Upper lobe of left lung (tissue), 6 donors: ENCODE measurements at regions not wholly inside any gene's neighbourhood (a gene's known extent, or its start where the extent isn't known, plus 50 kb on each side); places are given as distances from the start of the nearest gene placed in this dataset.

Experiments
- ATAC-seq, 2 donors: fragments of 200-7000 bp; cut with Tn5 transposase; one replicate each; pipeline ENCODE4 v1.9.1; 2022; ENCODE audit warnings: mild to moderate bottlenecking in 2 of 2, moderate library complexity in 2 of 2; ENCODE audit not compliant: low FRiP score in 2 of 2
- DNase-seq, 2 donors: peaks; one replicate each; pipeline ENCODE4 v3.0.0-alpha.2; 2019 to 2020
- H3K27ac ChIP-seq, 4 donors: fragments of 200-600 bp; sonication (generic); one replicate each; pipeline ENCODE4 v1.5.1; 2016 to 2019
- H3K27me3 ChIP-seq, 4 donors: fragments of 200-600 bp; sonication (generic); one replicate each; pipeline ENCODE4 v1.5.1; 2017 to 2019
- H3K36me3 ChIP-seq, 4 donors: fragments of 200-600 bp; sonication (generic); one replicate each; pipeline ENCODE4 v1.5.1; 2016 to 2019
- H3K4me1 ChIP-seq, 4 donors: fragments of 200-600 bp; sonication (generic); one replicate each; pipeline ENCODE4 v1.5.1; 2018 to 2019
- H3K4me3 ChIP-seq, 4 donors: fragments of 200-600 bp; sonication (generic); one replicate each; pipeline ENCODE4 v1.5.1; 2017 to 2019; ENCODE audit warnings: mild to moderate bottlenecking in 2 of 4, moderate library complexity in 1 of 4
- H3K9me3 ChIP-seq, 4 donors: fragments of 200-600 bp; sonication (generic); one replicate each; pipeline ENCODE4 v1.5.1; 2018 to 2019
- CTCF ChIP-seq, 6 experiments: fragments of 450-650 bp in 4 of 6; fragments of 200-600 bp in 2 of 6; sonication (generic) in 2 of 6; IDR thresholded peaks; one replicate each; pipeline ENCODE4 v1.5.1; 2016 to 2019; ENCODE audit warnings: antibody characterized with exemption in 6 of 6
- EP300 ChIP-seq, 4 donors: sonication (generic); formaldehyde crosslinking; IDR thresholded peaks; one replicate each; pipeline ENCODE4 v1.5.1; 2017; ENCODE audit warnings: antibody characterized with exemption in 4 of 4, control low read depth in 2 of 4
- POLR2A ChIP-seq, 4 donors: fragments of 450-650 bp; IDR thresholded peaks; one replicate each; pipeline ENCODE4 v1.5.1; 2016 to 2017; ENCODE audit warnings: antibody characterized with exemption in 4 of 4, mild to moderate bottlenecking in 2 of 4
- POLR2AphosphoS5 ChIP-seq, 2 donors: sonication (generic); formaldehyde crosslinking; IDR thresholded peaks; one replicate each; pipeline ENCODE4 v1.5.1; 2017; ENCODE audit warnings: antibody characterized with exemption in 2 of 2
- WGBS, 2 donors: methylation state at CpG; one replicate each; pipeline ENCODE4 v1.1.5; 2017 to 2018; 5-methylcytosine and 5-hydroxymethylcytosine counted together
- donor health status: DM: no; HTN: no; CAD: no; lungs with moderate emphysema.
- donor health status: DM: no; HTN: yes; CAD: no; lungs with severe emphysema.

GRCh38 chr2:129101186-129101585, 782.5 kb upstream of the HS6ST1 start:
- H3K4me1 ChIP-seq = no peaks in the 10 kb centered on the region
- no peak overlapping the region for H3K27ac ChIP-seq
- no peaks in the 10 kb centered on the region for H3K9me3 ChIP-seq
- WGBS, 2 donors = 76 to 89% methylated on average over 2 of the region's 2 CpGs
- TF ChIP-seq CTCF (IDR thresholded peaks at IDR 0.05) (no peak), POLR2A (IDR thresholded peaks at IDR 0.05) (no peak), EP300 (IDR thresholded peaks at IDR 0.05) (no peak), POLR2AphosphoS5 (IDR thresholded peaks at IDR 0.05) (no peak)
- H3K27me3 ChIP-seq = no peaks in the 10 kb centered on the region
- DNase-seq (no peak), ATAC-seq (no peak)
- H3K36me3 ChIP-seq = no peaks in the 10 kb centered on the region
- H3K4me3 ChIP-seq = no peak overlapping the region

- H3K36me3 ChIP-seq = no peaks in the 10 kb centered on the region
- no peak for TF ChIP-seq POLR2A (IDR thresholded peaks at IDR 0.05)
- no peak for TF ChIP-seq EP300 (IDR thresholded peaks at IDR 0.05)
- TF ChIP-seq CTCF (IDR thresholded peaks at IDR 0.05) = no peak
- TF ChIP-seq POLR2AphosphoS5 (IDR thresholded peaks at IDR 0.05) = no peak
- DNase-seq = no peak
- no peaks in the 10 kb centered on the region for H3K4me1 ChIP-seq
- 72 to 77% methylated on average over 12 to 13 of the region's 13 CpGs for WGBS, 2 donors
- H3K9me3 ChIP-seq = no peaks in the 10 kb centered on the region
- H3K4me3 ChIP-seq = no peak overlapping the region
- peak in 1 of 2 donors; percentile 39 for ATAC-seq
- no peaks in the 10 kb centered on the region for H3K27me3 ChIP-seq
- H3K27ac ChIP-seq = no peak overlapping the region
Observed at GRCh38 chr2:129103936-129104878, 785.5 kb upstream of the HS6ST1 start.

- TF ChIP-seq POLR2A (IDR thresholded peaks at IDR 0.05) = no peak
- no peak for TF ChIP-seq POLR2AphosphoS5 (IDR thresholded peaks at IDR 0.05)
- TF ChIP-seq CTCF (IDR thresholded peaks at IDR 0.05) = no peak
- TF ChIP-seq EP300 (IDR thresholded peaks at IDR 0.05) = no peak
- H3K4me3 ChIP-seq = no peak overlapping the region
- 89 to 90% methylated on average over 6 of the region's 6 CpGs for WGBS, 2 donors
- no peak for ATAC-seq
- H3K27ac ChIP-seq = no peak overlapping the region
- no peaks in the 10 kb centered on the region for H3K36me3 ChIP-seq
- no peaks in the 10 kb centered on the region for H3K9me3 ChIP-seq
- no peak for DNase-seq
- no peaks in the 10 kb centered on the region for H3K4me1 ChIP-seq
- H3K27me3 ChIP-seq = no peaks in the 10 kb centered on the region
Observed at GRCh38 chr2:129112181-129112580, 793.5 kb upstream of the HS6ST1 start.

- Histone ChIP-seq H3K36me3 (no peaks in the 10 kb centered on the region), H3K4me1 (no peaks in the 10 kb centered on the region), H3K27me3 (no peaks in the 10 kb centered on the region), H3K4me3 (no peak overlapping the region), H3K9me3 (no peaks in the 10 kb centered on the region), H3K27ac (no peak overlapping the region)
- WGBS, 2 donors = 90 to 91% methylated on average over 6 of the region's 6 CpGs
- DNase-seq (no peak), ATAC-seq (no peak)
- TF ChIP-seq POLR2AphosphoS5 (IDR thresholded peaks at IDR 0.05) (no peak), CTCF (IDR thresholded peaks at IDR 0.05) (no peak)
Observed at GRCh38 chr2:129113776-129114175, 795.1 kb upstream of the HS6ST1 start.

GRCh38 chr2:129117434-129117833, 798.8 kb upstream of the HS6ST1 start:
- DNase-seq = no peak
- WGBS, 2 donors = 65 to 85% methylated on average over 2 of the region's 2 CpGs

More at GRCh38 chr2:129117434-129117833, 798.8 kb upstream of the HS6ST1 start:
- H3K27ac ChIP-seq = no peak overlapping the region
- TF ChIP-seq EP300 (IDR thresholded peaks at IDR 0.05) (no peak), CTCF (IDR thresholded peaks at IDR 0.05) (no peak), POLR2AphosphoS5 (IDR thresholded peaks at IDR 0.05) (no peak)
- H3K4me1 ChIP-seq = no peaks in the 10 kb centered on the region
- no peaks in the 10 kb centered on the region for H3K36me3 ChIP-seq
- ATAC-seq = no peak
- no peaks in the 10 kb centered on the region for H3K27me3 ChIP-seq
- H3K9me3 ChIP-seq = no peaks in the 10 kb centered on the region
- H3K4me3 ChIP-seq = no peak overlapping the region
